GM12874 (cell line): ENCODE measurements at regions not wholly inside any gene's neighbourhood (a gene's known extent, or its start where the extent isn't known, plus 50 kb on each side); places are given as distances from the start of the nearest gene placed in this dataset.

Experiments used
- CTCF ChIP-seq: IDR thresholded peaks from 2 replicates; pipeline ENCODE4 v1.5.1; 2011; ENCODE audit warnings: low read depth, mild to moderate bottlenecking, control low read depth, low read length, moderate library complexity; ENCODE audit not compliant: insufficient read depth

GRCh38 chr22:22124374-22124773, 120.2 kb upstream of the VPREB1 start:
- TF ChIP-seq CTCF = no peak

- TF ChIP-seq CTCF = no peak
These were observed 120.7 kb upstream of the VPREB1 start for GRCh38 chr22:22123960-22124278.

GRCh38 chr22:22123118-22123959, 121.2 kb upstream of the VPREB1 start:
- no peak for TF ChIP-seq CTCF

- TF ChIP-seq CTCF = no peak
These were observed 122.1 kb upstream of the VPREB1 start for GRCh38 chr22:22122348-22123117.

GRCh38 chr22:22121445-22121844, 123.1 kb upstream of the VPREB1 start:
- TF ChIP-seq CTCF = no peak

GRCh38 chr22:22120160-22120559, 124.4 kb upstream of the VPREB1 start:
- no peak for TF ChIP-seq CTCF

GRCh38 chr22:22118987-22119386, 125.6 kb upstream of the VPREB1 start:
- TF ChIP-seq CTCF = no peak
